ENCODE measurements at regions not wholly inside any gene's neighbourhood (a gene's known extent, or its start where the extent isn't known, plus 50 kb on each side); places are given as distances from the start of the nearest gene placed in this dataset.

GRCh38 chr4:81921751-81922159 lies 450.0 kb upstream of the RASGEF1B start:
- DNase-seq, result no peak

GRCh38 chr4:81919810-81920209 lies 448.1 kb upstream of the RASGEF1B start:
- DNase-seq, result no peak

- no peak for DNase-seq
Measured at GRCh38 chr4:81919223-81919622, 447.5 kb upstream of the RASGEF1B start.

- DNase-seq, result no peak
Measured at GRCh38 chr4:81915430-81915829, 443.7 kb upstream of the RASGEF1B start.

GRCh38 chr4:81914623-81915022 lies 442.9 kb upstream of the RASGEF1B start:
- DNase-seq, result no peak

- peak; percentile 40 for DNase-seq
Measured at GRCh38 chr4:81913427-81913879, 441.7 kb upstream of the RASGEF1B start.

- DNase-seq, result no peak
Measured at GRCh38 chr4:81912376-81913030, 440.8 kb upstream of the RASGEF1B start.

- DNase-seq, result no peak
Measured at GRCh38 chr4:81906905-81907304, 435.2 kb upstream of the RASGEF1B start.

GRCh38 chr4:81905971-81906370 lies 434.3 kb upstream of the RASGEF1B start:
- DNase-seq, result no peak

- DNase-seq, result no peak
Measured at GRCh38 chr4:81904121-81904520, 432.4 kb upstream of the RASGEF1B start.

GRCh38 chr4:81903212-81903611 lies 431.5 kb upstream of the RASGEF1B start:
- no peak for DNase-seq

GRCh38 chr4:81898862-81899504 lies 427.3 kb upstream of the RASGEF1B start:
- DNase-seq, result no peak

- no peak for DNase-seq
Measured at GRCh38 chr4:81896936-81897335, 425.2 kb upstream of the RASGEF1B start.

- DNase-seq, result no peak
Measured at GRCh38 chr4:81891005-81891996, 419.6 kb upstream of the RASGEF1B start.

- DNase-seq, result no peak
Measured at GRCh38 chr4:81884986-81885385, 413.3 kb upstream of the RASGEF1B start.

GRCh38 chr4:81883530-81884450 lies 412.1 kb upstream of the RASGEF1B start:
- no peak for DNase-seq

- no peak for DNase-seq
Measured at GRCh38 chr4:81883004-81883403, 411.3 kb upstream of the RASGEF1B start.

GRCh38 chr4:81881855-81882621 lies 410.3 kb upstream of the RASGEF1B start:
- no peak for DNase-seq

GRCh38 chr4:81876106-81876505 lies 404.4 kb upstream of the RASGEF1B start:
- DNase-seq, result no peak

GRCh38 chr4:81874661-81875515 lies 403.2 kb upstream of the RASGEF1B start:
- DNase-seq, result no peak

- DNase-seq, result no peak
Measured at GRCh38 chr4:81870275-81870674, 398.6 kb upstream of the RASGEF1B start.

All from CD4-positive, alpha-beta T cell treated with Interferon gamma for 1 hour (primary cell).